ENCODE measurements at regions not wholly inside any gene's neighbourhood (a gene's known extent, or its start where the extent isn't known, plus 50 kb on each side); places are given as distances from the start of the nearest gene placed in this dataset.
"Not testable (repeated sequence)": the region's sequence is repeated elsewhere in the genome, so short reads cannot be mapped to it uniquely, and the experiment has no call there.

DNA sequence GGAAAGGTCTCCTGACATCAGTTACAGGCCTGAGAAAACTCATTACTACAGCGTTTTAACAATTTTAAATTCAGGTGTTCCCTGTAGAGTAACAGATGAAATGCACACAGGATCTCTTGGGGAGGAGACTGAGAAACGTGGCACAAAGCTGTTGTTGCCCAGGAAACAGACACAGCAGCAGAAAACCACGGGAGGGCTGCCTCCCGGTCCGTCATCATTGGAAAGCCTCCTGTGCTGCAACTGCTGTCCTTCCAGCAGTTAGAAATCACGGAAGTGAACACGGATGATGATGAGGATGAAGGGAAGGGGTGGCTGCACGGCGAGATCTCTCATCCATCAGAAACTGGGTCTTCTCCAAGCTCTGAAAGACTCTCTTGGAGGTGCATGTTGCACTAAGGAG lies 94.6 kb upstream of the RNF32 start:
- DNase-seq = no peak

DNA sequence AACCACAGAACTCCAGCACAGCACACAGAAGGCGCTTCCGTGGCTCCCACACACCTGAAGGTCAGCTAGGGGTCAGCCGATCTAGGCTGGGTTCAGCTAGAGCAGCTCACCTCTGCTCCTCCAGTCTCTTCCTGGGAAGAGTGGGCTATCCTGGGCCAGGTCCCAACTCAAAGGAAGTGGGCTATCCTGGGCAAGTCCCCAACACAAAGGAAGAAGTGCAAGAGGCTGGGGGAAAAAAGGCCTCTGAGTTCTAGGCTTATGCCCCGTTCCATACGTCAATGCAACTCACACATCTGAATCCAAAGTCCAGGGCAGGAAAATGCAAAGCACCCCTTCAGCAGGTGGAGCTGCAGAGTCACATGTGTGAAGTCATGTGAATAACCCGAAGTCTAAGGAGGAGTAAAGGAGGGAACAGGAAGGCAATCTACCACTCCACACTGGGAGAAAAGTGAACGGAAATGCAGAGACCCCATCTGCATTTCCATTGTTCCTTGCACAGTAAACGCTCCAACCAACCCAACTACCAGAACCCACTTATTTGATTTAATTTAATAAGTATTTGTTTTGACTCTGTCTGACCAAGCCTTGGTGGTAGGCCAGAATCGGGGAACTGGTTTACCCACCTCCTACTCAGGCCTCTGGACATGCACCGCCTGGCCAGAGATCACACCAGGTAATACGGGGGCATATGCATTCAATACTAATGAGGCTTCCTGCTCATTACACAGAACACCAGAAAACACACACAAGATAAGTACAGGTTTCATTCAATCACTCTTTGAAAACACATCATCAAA lies 95.5 kb upstream of the RNF32 start:
- DNase-seq = no peak

DNA sequence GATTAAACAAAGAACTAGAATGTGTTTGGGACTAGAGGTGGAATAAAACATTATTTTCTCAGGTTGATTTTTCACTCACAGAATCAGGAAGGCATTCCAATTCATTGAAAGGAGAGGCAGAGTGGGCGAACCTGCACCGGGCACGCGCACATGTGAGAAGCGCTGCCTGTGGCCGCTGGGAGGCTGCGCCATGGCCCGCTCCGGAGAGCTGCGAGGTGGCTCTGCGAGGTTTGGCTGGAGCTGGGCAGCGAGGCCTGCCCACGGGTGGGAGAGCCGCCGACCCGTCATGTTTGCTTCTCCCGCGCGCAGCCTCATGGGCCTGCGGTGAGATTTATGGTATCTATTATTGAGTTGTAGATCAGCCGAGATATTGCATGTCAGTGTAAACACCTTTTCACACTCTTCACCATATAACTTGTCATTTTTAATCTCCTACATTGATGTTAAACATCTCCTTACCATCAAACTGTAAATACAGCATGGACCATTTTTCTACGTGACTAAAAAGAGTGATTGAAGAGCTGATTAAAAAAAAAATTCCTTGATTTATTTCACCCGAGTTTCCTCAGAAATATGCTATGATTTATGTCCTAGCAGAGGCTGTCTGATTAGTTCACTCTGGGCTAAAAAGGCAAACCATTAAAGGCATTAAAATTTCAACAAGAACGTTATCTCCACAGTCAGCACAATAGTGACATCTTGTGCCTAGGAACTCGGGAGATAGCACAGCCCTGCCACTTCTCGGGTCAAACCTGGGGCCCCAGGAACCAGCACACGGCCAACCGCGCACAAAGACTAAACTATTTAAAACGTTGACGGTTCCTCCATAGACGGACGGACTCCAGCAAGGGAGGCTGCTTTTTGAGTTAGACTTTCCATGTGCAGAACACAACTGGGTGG lies 96.6 kb upstream of the RNF32 start:
- no peak for DNase-seq

DNA sequence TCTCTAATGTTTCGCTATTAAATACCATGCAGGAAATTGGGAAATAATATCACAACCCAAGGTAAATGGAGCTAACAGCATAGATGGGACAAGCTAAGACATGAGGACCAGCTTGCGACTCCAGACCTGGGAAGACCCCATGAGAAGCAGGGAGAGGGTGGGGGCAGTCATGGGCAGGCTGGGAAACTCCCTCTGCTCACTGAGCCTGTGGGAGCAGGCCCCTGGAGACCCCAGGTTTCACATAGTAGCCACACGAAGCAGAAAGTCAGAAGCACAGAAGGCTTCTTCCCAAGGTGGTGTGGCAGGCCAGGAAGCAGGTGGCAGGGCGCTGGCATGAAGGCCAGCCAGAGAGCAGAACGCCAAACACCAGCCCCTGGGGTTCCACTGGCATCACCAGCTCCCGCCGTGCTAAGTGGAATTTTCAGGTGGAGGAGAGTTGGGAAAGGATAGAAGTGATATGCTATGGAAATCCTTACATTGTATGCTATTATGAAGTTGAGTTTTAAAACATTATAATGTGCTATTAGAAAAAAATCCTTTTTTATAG lies 99.9 kb upstream of the RNF32 start:
- no peak for DNase-seq

DNA sequence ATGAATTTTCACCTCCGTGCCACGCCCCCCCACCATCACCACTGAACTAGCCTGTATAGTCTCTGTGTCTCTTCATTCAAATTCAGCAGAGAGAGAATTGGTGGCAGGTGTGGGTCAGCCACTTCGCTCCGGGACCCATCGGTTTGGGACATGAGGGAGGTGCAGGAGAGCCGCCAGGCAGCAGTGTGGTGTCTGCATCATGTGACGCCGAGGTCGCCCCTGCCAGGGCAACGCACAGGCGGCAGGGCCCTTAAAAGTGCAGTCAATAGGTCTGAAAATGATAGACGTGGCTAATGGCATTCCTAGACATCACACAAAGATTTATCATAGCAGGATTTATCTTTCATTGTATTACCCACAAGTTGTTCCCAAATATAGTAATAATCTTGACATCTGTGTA lies 100.6 kb upstream of the RNF32 start:
- no peak for DNase-seq

DNA sequence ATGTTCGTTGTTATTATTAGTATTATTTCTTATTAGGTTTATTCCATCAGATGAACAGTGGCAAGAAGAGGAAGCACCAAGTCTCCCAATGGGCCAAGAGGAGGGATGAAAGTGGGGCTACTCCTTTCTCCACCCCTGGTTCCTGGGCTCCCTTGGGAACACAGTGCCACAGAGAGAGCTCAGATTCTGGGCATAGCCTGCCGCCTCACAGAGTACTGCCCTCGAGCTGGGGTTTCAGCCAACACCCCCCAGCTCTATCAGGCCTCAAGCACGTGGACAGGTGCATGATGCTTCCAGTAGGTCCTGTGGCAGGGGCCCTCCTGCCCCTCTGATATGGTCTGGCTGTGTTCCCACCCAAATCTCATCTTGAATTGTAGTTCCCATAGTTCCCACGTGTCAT lies 103.6 kb upstream of the RNF32 start:
- no peak for DNase-seq

DNA sequence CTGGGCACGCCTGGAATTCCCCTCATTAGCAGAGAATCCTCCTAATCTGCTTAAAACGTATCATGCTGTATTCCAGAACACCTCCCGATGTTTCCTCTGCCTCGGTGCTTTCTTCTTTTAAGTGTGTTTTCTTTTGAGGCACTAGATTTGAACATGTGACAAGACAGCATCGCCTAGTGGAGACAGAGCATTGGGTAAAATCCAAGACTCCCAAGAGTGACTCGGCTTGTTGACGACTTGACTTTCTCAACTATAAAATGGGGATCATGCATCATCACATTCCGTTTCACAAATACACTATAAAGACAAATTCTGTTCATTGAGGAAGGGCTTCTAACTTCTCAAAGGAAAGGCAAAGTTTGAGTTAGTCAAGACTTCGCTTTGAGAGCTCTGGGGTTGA lies 105.6 kb upstream of the RNF32 start:
- no peak for DNase-seq

DNA sequence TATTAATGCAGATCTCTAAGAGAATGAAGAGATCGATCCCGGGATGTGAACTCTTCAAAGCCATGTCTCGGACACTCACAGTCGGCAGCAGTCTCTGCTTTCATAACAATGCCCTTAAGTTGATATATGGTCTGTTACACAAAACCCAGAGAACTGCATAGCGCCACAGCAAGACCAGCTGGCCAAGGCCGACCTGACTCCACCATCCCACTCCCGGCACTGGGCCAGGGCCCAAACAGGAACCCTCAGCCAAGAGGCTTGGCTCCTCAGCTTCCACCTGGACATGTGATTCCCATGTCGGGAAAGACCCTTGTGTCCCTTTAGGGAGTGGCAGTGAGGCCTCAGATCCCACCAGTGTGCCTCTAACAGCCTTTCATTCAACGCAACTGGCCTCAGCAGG lies 106.6 kb upstream of the RNF32 start:
- DNase-seq = no peak

DNA sequence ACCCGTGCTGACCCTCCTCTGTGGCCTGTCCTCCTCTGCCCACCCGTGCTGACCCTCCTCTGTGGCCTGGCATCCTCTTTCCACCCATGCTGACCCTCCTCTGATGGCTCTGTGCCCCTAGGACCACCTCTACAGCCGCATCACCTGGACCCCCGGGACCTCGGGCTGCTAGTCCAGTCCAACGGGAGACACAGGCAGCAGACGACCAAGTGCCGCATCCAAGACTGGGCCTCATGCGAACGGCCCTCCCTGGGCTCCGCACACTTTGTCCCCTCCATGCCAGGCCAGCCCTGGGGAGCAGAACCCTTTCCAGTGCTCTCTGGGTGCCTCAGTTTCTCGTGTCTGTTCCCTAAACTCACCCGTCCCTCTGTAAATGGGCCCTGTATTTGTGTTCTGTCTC lies 107.2 kb upstream of the RNF32 start:
- no peak for DNase-seq

DNA sequence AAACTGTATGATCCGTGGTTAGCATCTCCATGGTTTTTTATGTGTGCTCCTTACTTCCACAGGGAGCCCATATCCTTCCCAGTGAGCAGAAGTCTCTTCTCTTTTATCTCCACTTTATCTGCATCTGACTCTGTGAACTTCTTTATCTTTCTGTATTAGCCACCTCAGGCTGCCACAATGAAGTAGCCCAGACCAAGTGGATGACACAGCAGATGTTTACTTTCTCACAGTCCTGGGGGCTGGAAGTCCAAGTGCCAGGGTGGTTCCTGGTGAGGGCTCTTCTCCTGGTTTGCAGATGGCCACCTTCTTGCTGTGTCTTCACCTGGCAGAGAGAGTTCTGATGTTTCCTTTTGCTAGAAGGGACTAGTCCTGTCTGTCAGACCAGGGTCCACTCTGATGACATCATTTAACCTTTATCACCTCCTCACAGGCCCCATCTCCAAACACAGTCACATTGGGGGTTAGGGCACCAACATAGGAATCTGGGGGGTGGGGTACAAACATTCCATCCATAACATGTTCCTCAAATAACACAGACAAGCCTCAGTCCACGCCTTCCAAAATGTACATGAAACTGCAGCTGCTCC lies 108.5 kb upstream of the RNF32 start:
- no peak for DNase-seq

DNA sequence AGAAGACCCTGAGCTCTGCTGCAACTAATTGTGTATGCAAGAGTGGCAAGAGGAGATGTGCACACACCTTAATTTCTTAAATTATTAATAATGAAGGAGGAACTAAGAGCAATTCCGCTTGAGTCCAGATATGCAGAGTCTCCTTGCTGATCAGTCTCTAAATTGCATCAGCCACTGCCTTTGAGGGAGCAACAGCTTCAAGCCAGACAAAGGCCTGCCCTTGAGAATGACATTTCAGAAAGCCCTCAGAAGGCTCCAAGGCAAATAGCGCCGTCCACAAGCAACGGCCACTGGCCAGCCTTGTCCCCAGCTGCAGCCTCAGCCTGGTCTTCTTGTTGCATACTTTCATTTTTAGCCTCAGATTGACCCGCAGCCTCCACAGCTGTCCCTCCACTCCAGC lies 110.6 kb upstream of the RNF32 start:
- DNase-seq = no peak

DNA sequence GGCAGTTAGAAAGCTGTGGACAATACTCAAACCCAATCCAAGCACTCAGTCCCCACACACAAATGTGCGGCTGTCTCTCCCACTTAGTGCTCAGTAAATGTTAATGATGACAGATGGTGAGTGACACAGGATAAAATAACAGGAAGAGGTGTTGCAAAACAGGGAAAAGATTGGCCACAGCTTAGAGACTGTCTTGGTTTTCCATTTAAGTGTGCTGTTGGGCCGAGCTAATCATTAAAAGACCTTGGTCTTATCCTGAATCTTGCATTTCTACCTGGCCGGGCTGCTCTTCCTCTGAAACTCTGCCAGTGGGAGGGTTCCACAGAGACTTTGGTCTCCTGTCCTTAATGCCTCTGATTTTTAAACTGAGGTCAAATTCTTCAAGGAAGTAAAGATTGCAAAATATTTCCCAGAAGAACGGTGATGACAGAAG lies 113.1 kb upstream of the RNF32 start:
- DNase-seq = no peak

DNA sequence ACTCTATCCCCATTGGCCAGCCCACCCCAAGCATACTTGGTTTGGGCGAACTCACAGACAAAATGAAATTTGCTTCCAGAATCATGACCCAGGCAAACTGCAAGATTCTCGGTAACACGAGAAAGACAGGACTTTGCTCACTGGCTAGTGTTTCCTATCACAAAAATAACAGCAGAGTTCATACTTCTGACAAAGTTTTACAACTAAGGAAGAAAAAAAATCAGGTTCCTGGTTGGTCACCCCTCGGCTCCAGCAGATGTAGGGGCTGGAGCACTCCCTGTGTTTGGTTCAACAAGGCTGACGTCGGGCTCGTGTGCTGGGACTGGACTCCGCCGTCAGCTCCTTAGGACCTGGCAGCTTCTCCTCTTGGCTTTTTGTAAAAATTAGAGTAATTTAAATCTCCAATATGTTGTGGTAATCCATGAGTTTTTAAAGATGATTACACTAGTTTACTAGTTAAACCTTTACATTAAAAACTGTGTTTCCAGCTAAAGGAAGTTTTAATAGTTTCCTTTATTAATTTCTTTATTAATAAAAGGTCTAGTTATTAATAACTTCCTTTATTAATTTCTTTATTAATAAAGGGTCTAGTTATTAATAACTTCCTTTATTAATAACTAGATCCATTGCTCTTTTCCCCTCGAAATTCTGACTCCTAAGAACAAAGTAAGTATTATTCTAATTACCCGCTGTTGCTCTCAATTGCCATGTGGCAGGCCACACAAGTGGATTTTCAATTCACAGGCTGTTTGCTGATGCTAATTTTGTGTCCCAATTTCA lies 115.6 kb upstream of the RNF32 start:
- no peak for DNase-seq

DNA sequence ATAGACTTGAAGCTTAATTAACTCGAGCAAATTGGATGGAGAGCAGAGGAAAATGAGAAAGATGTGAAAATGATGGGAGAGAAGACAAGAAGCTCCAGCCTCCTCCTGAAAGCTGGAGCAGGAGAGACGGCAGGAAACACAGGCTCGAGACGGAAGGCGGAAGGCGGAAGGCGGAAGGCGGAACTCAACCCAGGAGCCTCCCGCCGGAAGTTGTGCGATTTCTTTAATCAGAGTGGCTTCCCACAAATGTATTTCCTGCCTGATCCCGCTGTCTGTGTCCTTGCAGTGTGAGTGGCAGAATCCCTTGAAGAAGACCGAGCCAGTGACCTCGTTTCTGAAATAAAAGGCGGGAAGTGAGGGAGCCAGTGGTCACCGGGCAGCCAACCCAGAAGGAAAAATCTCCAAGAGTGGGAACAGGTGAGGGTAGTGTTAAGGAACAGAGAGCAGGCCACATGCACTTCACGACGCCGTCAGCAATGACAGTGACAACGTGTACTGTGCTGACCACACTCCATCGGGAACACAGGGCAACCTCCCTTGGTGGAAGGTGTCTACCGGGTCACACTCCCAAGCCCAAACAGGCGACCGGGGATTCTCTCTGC lies 117.0 kb upstream of the RNF32 start:
- no peak for DNase-seq

DNA sequence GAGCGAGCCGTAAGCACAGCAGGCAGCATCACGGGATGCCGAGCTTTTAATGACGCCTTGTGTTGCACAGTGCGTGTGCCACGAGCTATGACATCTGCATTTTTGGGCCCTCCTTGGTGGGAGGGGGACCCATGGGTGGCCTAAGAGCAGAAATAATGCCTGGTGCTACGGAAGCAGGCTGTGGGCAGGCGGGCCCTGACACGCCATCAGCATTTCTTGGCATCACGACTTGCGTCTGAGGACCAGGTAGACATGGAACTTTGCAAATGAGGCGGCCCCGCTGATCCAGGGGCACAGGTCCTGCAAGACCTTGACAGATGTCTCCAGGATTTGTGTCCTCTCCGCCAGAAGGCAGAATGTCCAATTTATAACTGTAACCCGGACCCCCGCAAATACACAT lies 117.8 kb upstream of the RNF32 start:
- no peak for DNase-seq

DNA sequence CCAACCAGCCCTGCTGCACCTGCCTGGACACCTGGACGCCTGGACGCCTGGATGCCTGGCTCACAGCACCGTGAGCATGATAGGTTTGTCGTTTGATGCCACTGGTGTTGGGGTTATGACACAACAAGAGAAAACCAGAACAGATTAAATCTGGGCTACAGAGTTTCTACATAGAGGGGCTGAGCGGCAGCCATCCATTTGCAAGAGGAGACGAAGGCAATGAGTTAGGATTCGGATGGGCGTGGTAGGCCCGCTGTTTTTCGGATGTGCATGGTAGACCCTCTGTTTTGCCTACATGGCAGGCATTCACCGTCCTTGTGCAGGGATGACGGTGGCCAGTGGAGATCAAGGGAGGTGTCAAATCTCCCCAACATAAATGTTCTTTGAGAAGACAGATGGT lies 121.5 kb upstream of the RNF32 start:
- no peak for DNase-seq

DNA sequence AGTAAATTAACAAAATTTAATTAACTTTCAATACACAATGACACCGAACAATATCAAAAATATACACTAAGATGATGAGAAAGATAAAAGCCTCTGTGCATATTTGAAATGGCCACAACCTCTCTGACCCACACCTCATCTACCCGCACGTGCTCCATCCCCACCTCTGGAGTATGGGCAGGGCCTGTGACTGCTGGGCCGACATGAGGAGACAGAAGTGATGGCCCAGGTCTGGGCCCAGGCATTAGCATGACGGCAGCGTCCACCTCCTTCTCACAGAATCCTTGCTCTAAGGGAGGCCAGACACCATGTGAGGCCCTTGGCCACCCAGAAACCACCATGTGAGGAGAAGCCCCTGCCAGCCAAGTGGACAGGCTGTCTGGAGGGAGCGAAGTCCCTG lies 122.1 kb upstream of the RNF32 start:
- DNase-seq = no peak

DNA sequence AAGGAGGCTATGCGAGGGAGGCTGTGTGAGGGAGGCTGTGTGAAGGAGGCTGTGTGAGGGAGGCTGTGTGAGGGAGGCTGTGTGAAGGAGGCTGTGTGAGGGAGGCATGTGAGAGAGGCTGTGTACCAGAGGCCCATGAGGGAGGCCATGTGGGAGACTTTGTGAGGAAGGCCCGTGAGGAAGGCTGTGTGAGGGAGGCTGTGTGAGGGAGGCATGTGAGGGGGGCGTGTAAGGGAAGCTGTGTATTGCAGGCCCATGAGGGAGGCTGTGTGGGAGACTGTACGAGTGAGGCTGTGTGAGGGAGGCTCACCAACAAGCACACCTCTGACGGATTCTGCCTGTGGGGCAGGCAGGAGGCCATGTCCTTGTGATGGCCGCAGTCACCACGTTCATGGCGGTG lies 122.7 kb upstream of the RNF32 start:
- DNase-seq = not testable (repeated sequence)

DNA sequence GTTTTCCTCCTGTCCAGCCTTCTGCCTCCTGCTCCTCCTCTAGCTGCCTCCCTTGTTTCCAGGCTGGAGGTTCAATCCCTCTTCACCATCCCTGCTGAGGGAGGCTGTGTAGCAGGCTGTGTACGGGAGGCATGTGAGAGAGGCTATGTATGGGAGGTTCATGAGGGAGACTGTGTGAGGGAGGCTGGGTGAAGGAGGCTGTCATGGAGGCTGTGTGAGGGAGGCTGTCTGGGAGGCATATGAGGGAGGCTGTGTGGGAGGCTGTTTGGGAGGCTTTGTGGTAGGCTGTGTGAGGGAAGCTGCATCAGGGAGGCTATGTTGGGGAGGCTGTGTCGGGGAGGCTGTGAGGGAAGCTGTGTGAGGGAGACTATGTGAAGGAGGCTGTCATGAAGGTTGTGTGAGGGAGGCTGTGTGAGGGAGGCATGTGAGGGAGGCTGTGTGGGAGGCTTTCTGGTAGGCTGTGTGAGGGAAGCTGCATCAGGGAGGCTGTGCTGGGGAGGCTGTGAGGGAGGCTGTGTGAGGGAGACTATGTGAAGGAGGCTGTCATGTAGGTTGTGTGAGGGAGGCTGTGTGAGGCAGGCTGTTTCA lies 123.7 kb upstream of the RNF32 start:
- no peak for DNase-seq

DNA sequence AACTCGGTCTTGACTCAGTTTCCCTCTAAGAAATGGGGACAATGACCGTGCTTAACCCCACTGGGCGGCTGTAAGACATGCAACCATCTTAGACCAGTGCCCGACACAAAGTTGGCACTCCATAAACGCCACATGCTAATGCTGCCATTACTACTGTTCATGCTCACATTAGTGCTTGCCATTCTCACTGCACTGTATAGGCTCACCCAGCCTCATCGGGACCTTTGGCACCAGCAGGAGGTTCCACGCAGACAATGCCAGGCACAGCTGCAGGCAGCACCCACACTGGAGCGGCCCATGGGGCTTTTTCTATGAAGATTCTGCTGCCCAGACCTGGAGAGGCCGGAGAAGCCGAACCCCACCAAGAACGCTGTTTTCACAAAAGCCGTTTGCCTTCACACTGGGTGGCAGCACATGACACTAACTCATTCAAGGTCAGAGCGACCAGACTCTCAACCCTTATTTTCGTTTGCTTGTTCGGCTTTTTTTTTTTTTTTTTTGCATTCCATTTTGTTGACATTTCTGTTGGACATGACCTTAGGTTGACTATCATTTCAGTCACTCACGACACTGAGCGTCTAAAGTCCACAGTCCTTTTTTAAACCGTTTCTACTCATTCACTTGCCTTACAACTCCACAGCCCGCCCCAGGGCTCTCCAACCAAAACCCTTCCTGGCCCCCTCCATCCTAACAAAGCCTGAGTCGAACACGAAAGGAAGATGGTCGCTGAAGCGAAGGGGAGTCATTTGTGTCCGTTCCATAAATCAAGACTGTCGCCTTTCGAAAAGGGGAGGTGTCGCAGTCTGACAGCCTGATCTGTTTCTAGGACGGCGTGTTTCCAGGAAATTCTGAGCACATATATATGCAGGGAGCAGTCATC lies 124.4 kb upstream of the RNF32 start:
- no peak for DNase-seq

DNA sequence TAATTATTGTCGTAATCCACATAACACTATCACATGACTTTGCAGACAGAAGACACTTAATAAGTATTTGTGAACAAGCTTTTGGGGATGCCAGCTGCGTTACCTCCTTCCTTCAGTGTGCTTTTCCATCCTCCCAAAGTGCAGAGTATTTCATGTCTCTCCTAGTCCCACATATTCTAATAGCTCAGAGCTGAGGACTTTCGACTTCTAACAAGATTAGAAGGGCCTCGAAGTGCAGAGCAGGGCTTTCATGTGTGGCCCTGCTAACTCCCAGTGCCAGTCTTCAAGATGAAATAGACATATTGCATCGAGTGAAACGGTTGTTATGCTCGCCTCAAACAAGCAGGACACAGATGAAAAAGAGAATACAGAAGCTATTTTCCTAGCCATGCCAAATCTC lies 125.7 kb upstream of the RNF32 start:
- no peak for DNase-seq
